NCI-H146 (cell line): ENCODE measurements at regions not wholly inside any gene's neighbourhood (a gene's known extent, or its start where the extent isn't known, plus 50 kb on each side); places are given as distances from the start of the nearest gene placed in this dataset.
A peak's percentile ranks its signal among the peaks of the same experiment; 100 is the strongest.
"Not testable (repeated sequence)": the region's sequence is repeated elsewhere in the genome, so short reads cannot be mapped to it uniquely, and the experiment has no call there.

Experiments used
- DNase-seq: peaks from one replicate; lab custom pipeline; 2025; lab: John Stamatoyannopoulos, UW

DNA sequence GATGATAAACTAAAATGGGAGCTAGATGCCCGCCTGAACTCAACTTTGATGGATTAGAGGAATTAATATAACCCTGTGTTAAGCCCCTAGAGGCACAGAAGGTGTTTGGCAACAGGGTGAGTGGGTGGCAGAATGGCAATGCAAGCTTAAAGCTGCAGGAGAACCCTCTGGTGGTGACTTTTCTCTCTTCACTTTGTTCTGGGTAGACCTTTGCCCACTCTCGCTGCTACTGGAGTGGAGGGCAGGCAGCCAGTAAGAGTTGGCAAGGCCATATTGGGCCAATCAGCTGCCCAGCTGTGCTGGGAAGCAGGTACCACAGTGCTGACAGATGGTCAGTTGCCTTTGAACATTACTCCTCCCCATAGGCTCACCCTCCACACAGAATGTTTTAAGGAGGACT is 468.2 kb downstream of the MMUT start:
- DNase-seq, result no peak

DNA sequence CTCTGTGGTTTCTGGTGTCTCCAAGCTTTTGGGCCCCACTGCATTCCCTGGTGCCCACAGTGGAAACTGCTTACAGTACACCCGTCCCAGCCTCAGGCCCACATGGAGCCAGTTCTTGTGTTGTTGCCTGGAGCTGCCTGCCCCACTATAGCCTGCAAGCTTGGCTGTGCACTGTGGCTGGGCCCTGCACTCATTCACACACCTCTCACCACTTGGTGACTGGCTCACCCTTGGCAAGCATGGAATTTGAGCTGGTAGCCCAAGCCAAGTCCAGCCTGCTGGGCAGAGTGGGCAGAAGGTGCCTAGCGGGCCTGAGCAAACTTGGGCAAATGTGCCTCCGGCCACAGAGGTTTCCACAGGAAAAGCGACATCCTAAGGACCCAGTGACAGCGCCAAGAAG is 472.3 kb downstream of the MMUT start:
- DNase-seq, result no peak

- DNase-seq, result no peak
Measured at GRCh38 chr6:48986845-48987244, 476.2 kb downstream of the MMUT start.

GRCh38 chr6:48986105-48986504 is 476.9 kb downstream of the MMUT start:
- no peak for DNase-seq

- DNase-seq, result no peak
Measured at GRCh38 chr6:48985025-48985424, 478.0 kb downstream of the MMUT start.

- DNase-seq, result not testable (repeated sequence)
Measured at GRCh38 chr6:48983968-48984367, 479.1 kb downstream of the MMUT start.

DNA sequence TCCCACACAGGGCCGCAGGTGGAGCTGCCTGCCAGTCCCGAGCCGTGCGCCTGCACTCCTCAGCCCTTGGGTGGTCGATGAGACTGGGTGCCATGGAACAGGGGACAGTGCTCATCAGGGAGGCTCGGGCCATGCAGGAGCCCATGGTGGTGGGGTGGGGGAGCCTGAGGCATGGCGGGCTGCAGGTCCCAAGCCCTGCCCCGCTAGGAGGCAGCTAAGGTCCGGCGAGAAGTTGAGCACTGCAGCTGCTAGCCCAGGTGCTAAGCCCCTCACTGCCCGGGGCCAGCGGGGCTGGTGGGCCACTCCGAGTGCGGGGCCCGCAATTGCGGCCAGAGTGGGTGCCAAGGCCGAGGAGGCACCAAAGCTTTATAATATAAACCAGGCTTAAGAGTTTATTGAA is 479.7 kb downstream of the MMUT start:
- DNase-seq, result no peak

DNA sequence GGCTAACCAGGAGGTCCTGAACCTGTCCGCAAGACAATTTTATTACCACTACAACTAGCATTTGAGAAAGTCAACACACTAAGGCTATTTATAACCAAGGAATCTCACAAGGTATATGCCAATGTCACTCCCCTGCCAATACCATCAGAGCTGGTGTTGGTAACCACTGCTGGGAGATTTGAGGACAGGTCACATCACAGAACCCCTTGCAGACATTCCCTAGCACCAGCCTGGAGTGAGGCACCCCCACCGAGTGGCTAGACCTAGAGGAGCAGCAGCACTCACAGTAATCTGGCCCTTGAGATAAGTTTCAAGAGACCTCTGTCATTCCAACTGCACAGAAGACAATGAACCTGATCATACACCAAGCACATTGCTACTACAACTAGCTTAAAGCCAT is 483.2 kb downstream of the MMUT start:
- no peak for DNase-seq

- no peak for DNase-seq
Measured at GRCh38 chr6:48979085-48979484, 484.0 kb downstream of the MMUT start.

- no peak for DNase-seq
Measured at GRCh38 chr6:48978016-48978415, 485.0 kb downstream of the MMUT start.

- DNase-seq, result no peak
Measured at GRCh38 chr6:48977573-48977972, 485.5 kb downstream of the MMUT start.

GRCh38 chr6:48973491-48973890 is 489.6 kb downstream of the MMUT start:
- no peak for DNase-seq

DNA sequence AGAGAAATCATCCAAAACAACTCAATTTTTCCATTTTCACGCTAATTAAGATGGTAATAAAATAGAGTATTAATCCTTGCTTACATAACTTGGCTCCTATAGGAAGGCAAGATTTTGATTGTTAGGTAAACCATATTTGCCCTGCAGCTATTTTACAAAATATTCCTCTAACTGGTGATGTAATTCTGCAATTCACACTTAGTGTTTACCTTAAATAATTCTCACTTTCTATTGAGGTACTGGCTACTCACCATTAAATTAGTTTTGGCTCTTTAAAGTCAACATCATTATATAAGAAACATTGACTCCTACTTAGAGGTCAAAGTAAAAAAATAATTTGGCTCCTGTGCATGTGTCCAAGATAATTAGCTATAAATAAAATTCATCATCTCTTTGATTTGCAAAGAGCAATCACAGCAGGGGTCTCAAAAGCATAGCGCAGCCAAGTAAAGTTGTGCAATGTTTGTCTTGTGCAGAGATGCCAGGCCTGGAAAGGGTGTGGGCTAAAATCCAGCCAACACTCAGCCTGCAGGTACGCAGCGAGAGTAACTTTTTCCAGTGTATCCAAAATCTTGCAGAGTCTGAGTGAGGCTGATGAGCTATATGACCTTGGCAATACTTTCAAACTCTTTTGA is 501.2 kb downstream of the MMUT start:
- peak; percentile 60 for DNase-seq

DNA sequence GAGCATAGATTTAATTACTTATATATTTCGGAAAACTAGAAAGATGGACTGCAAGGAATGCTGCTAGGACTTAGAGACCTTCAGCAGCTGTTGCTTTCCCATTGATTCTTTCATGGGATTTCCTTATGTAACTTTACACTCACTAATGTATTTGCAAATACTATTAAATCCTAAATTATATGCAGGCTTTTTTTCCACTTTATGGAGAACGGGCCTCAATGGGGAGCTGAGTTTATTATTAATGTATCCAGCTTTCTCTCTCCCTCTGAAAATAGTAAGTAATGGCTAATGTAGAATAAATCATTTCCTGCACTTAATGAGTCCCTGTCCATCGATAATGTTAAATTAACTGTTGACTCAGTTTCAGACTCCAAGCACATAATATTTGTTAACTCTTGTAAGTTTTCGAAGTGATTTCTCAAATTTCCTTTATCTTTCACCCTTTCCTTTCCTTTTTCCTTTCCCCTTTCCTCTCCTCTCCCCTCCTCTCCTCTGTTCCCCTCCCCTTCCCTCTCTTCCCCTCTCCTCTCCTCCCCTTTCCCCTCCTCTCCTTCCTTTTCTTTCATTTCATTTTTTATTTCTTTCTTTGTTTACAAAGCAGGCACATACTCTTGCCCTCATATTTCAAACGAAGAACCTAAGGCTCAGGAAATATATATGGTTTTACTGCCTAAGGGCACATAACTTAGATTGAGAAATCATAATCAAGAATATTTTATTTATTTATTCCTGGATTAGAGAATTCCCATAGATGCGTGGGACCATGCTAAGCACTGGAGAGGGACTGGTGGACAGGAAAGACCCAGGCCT is 503.6 kb downstream of the MMUT start:
- peak; percentile 4 for DNase-seq

GRCh38 chr6:48957781-48958180 is 505.3 kb downstream of the MMUT start:
- no peak for DNase-seq

GRCh38 chr6:48951917-48952316 is 511.1 kb downstream of the MMUT start:
- no peak for DNase-seq

DNA sequence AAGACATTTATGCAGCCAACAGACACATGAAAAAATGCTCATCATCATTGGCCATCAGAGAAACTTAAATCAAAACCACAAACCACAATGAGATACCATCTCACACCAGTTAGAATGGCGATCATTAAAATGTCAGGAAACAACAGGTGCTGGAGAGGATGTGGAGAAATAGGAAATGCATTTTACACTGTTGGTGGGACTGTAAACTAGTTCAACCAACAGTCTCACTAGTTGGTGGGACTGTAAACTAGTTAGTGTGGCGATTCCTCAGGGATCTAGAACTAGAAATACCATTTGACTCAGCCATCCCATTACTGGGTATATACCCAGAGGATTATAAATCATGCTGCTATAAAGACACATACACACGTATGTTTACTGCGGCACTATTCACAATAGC is 518.8 kb downstream of the MMUT start:
- DNase-seq, result peak; percentile 76

DNA sequence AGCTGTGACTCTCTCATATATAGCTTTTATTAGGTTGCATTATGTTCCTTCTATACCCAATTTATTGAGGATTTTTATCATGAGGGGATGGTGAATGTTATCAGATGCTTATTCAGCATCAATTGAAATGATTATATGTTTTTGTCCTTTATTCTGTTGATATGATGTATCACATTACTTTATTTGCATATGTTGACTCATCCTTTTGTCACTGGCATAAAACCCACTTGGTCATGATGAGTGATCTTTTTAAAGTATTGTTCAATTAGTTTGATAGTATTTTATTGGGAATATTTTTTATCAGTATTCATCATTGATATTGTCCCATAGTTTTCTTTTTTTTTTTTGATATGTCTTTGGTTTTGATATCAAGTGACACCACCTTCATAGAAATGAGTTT is 529.9 kb downstream of the MMUT start:
- DNase-seq, result no peak

DNA sequence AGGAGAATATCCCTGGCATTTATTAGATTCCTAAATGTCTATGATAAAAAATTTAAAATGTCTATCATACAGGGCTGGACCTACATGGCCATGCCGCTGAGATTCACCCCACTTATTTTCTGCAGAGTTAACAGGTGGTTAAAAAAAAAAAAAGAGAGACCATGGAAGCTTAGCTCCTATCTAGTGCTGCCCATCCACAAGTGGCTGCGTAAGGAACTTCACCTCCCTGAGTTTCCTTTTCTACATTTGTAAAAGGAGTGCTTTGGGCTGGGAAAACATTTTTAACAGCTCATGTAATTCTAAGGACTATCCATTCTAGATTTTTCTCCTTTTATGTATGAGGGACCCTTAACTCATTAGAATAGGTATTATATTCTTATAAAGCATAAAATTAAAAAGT is 534.1 kb downstream of the MMUT start:
- no peak for DNase-seq

DNA sequence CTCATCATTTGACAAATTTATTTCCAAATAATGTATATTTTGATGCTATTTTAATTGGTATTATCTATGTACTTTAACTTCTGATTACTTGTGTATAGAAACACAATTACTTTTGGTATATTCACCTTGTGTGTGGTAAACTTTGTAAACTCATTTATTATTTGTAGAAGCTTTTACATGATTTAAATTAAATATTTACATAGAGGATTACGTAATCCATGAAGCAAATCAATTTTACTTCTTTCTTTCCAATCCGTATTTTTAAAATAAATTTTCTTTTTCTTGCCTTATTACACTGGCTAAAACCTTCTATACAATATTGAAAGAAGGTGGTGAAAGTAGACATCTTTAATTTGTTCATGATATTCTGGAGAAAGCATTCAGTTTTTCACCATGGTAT is 540.2 kb downstream of the MMUT start:
- no peak for DNase-seq

GRCh38 chr6:48919555-48919954 is 543.5 kb downstream of the MMUT start:
- DNase-seq, result no peak

- no peak for DNase-seq
Measured at GRCh38 chr6:48917233-48917632, 545.8 kb downstream of the MMUT start.

- DNase-seq, result peak; percentile 67
Measured at GRCh38 chr6:48916607-48917006, 546.4 kb downstream of the MMUT start.

DNA sequence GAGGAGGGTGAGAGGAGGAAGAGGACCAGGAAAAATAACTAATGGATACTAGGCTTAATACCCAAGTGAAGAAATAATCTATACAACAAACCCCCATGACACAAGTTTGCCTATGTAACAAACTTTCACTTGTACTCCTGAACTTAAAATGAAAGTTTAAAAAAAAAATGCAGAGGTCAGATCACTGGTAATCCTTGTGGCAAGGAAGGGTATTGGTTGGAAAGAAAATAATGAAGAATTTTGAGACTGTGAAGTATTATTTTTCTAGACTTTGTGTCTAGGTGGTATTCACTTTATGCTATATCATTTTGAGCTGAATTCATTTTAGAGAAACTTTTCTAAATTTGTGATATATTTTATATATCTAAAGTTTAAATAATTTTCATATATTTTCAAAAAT is 547.5 kb downstream of the MMUT start:
- no peak for DNase-seq
